ENCODE measurements at regions not wholly inside any gene's neighbourhood (a gene's known extent, or its start where the extent isn't known, plus 50 kb on each side); places are given as distances from the start of the nearest gene placed in this dataset.

GRCh38 chr4:146998157-146998556, 52.5 kb upstream of the TTC29 start:
- DNase-seq: no peak

GRCh38 chr4:147003956-147004809, 58.5 kb upstream of the TTC29 start:
- no peak for DNase-seq

GRCh38 chr4:147006229-147006628, 60.6 kb upstream of the TTC29 start:
- no peak for DNase-seq

- DNase-seq: no peak
Measured at GRCh38 chr4:147009875-147010274, 64.2 kb upstream of the TTC29 start.

GRCh38 chr4:147011411-147011810, 65.7 kb upstream of the TTC29 start:
- no peak for DNase-seq

GRCh38 chr4:147012059-147012707, 66.5 kb upstream of the TTC29 start:
- DNase-seq: no peak

GRCh38 chr4:147014946-147015345, 69.3 kb upstream of the TTC29 start:
- DNase-seq: no peak

GRCh38 chr4:147015491-147015890, 69.8 kb upstream of the TTC29 start:
- no peak for DNase-seq

GRCh38 chr4:147017081-147017480, 71.4 kb upstream of the TTC29 start:
- no peak for DNase-seq

GRCh38 chr4:147019091-147019490, 73.4 kb upstream of the TTC29 start:
- peak; percentile 27 for DNase-seq

- no peak for DNase-seq
Measured at GRCh38 chr4:147020456-147020855, 74.8 kb upstream of the TTC29 start.

GRCh38 chr4:147025042-147025441, 79.4 kb upstream of the TTC29 start:
- no peak for DNase-seq

- no peak for DNase-seq
Measured at GRCh38 chr4:147029296-147029695, 83.6 kb upstream of the TTC29 start.

GRCh38 chr4:147034372-147034771, 88.7 kb upstream of the TTC29 start:
- no peak for DNase-seq

- no peak for DNase-seq
Measured at GRCh38 chr4:147037069-147037468, 91.4 kb upstream of the TTC29 start.

GRCh38 chr4:147039976-147040575, 94.4 kb upstream of the TTC29 start:
- DNase-seq: no peak

- no peak for DNase-seq
Measured at GRCh38 chr4:147040874-147041273, 95.2 kb upstream of the TTC29 start.

- no peak for DNase-seq
Measured at GRCh38 chr4:147041376-147041775, 95.7 kb upstream of the TTC29 start.

- no peak for DNase-seq
Measured at GRCh38 chr4:147042046-147042445, 96.4 kb upstream of the TTC29 start.

- no peak for DNase-seq
Measured at GRCh38 chr4:147044241-147044640, 98.6 kb upstream of the TTC29 start.

- no peak for DNase-seq
Measured at GRCh38 chr4:147049946-147050345, 104.3 kb upstream of the TTC29 start.

GRCh38 chr4:147050356-147050765, 104.7 kb upstream of the TTC29 start:
- DNase-seq: no peak

- no peak for DNase-seq
Measured at GRCh38 chr4:147052361-147052760, 106.7 kb upstream of the TTC29 start.
